H1 (cell line): ENCODE measurements at regions not wholly inside any gene's neighbourhood (a gene's known extent, or its start where the extent isn't known, plus 50 kb on each side); places are given as distances from the start of the nearest gene placed in this dataset.

ENCODE experiments used
- CTCF ChIA-PET: fragments of 300-600 bp; sonication (Branson Sonifier 250); formaldehyde crosslinking; loops from one replicate; lab custom pipeline; 2021; ENCODE audit not compliant: partially characterized antibody; lab: Charles Lee
- POLR2A ChIA-PET: fragments of 300-600 bp; sonication (Branson Sonifier 250); formaldehyde crosslinking; loops from one replicate; lab custom pipeline; 2021; ENCODE audit warnings: inconsistent platforms; ENCODE audit not compliant: partially characterized antibody; lab: Charles Lee
- DNase-seq, 2 experiments: peaks; one replicate each; pipeline versions ENCODE4 v3.0.0 to v3.0.0-alpha.2; 2010 to 2022; ENCODE audit warnings: low spot score in 2 of 2, low read depth in 1 of 2, mixed read lengths in 1 of 2
- FAIRE-seq: peaks from 2 replicates; lab custom pipeline; 2011; peaks lifted over from hg19 to GRCh38; lab: Jason Lieb, UNC
- H2AFZ ChIP-seq: 2 replicates; pipeline ENCODE4 v1.8.1; 2012; ENCODE audit warnings: low read length, inconsistent platforms
- H2AK5ac ChIP-seq: 2 replicates; pipeline ENCODE4 v1.6.1; 2013; ENCODE audit warnings: low read depth, low read length
- H2BK120ac ChIP-seq: replicated peaks from 2 replicates; pipeline ENCODE3; 2013; ENCODE audit warnings: low read depth, low read length, inconsistent platforms
- H2BK12ac ChIP-seq: 2 replicates; pipeline ENCODE4 v1.6.1; 2013; ENCODE audit warnings: low read depth, low read length
- H2BK15ac ChIP-seq: 2 replicates; pipeline ENCODE4 v1.6.1; 2013; ENCODE audit warnings: low read length
- H2BK20ac ChIP-seq: 2 replicates; pipeline ENCODE4 v1.6.1; 2013; ENCODE audit warnings: low read length
- H2BK5ac ChIP-seq: 2 replicates; pipeline ENCODE4 v1.6.1; 2013; ENCODE audit warnings: low read depth, low read length
- H3K14ac ChIP-seq: 2 replicates; pipeline ENCODE4 v1.6.1; 2013; ENCODE audit warnings: inconsistent platforms; ENCODE audit not compliant: insufficient read length
- H3K18ac ChIP-seq: 2 replicates; pipeline ENCODE4 v1.6.1; 2013; ENCODE audit warnings: low read length; ENCODE audit errors: extremely low read depth
- H3K23ac ChIP-seq: 2 replicates; pipeline ENCODE4 v1.6.1; 2013; ENCODE audit warnings: inconsistent platforms; ENCODE audit not compliant: insufficient read length
- H3K23me2 ChIP-seq: 2 replicates; pipeline ENCODE4 v1.6.1; 2013; ENCODE audit warnings: low read depth, low read length
- H3K27ac ChIP-seq: 2 replicates; pipeline ENCODE4 v1.6.1; 2011; ENCODE audit warnings: low read depth, low read length, inconsistent platforms
- H3K27me3 ChIP-seq, 4 experiments: replicated peaks in 1 of 4; 1 replicate in 1 of 4; 2 replicates in 3 of 4; pipeline versions ENCODE4 v1.6.1 to v1.8.1; 2011 to 2013; ENCODE audit warnings: low read length in 3 of 4, mild to moderate bottlenecking in 3 of 4, inconsistent platforms in 2 of 4, mixed read lengths in 2 of 4, moderate library complexity in 1 of 4; ENCODE audit not compliant: control insufficient read depth in 3 of 4, insufficient read depth in 3 of 4; ENCODE audit errors: extremely low read depth in 1 of 4
- H3K36me3 ChIP-seq, 4 experiments: 2 replicates each; pipeline versions ENCODE4 v1.6.1 to v1.8.1; 2011 to 2013; ENCODE audit warnings: mild to moderate bottlenecking in 4 of 4, low read length in 3 of 4, moderate library complexity in 2 of 4, control low read depth in 1 of 4, inconsistent platforms in 1 of 4; ENCODE audit not compliant: insufficient read depth in 4 of 4, control insufficient read depth in 2 of 4
- H3K4ac ChIP-seq: replicated peaks from 2 replicates; pipeline ENCODE3; 2013; ENCODE audit warnings: low read length, low read depth, mixed read lengths, inconsistent platforms; ENCODE audit not compliant: insufficient read length
- H3K4me1 ChIP-seq, 4 experiments: replicated peaks in 1 of 4; 1 replicate in 1 of 4; 2 replicates in 3 of 4; pipeline versions ENCODE4 v1.6.1 to v1.8.1; 2011 to 2013; ENCODE audit warnings: low read length in 3 of 4, inconsistent platforms in 2 of 4, mixed read lengths in 1 of 4; ENCODE audit not compliant: insufficient read depth in 4 of 4, control insufficient read depth in 3 of 4
- H3K4me2 ChIP-seq, 2 experiments: 2 replicates each; pipeline versions ENCODE4 v1.6.1 to v1.8.1; 2011 to 2013; ENCODE audit warnings: low read depth in 2 of 2, low read length in 2 of 2, control low read depth in 1 of 2, inconsistent platforms in 1 of 2, mild to moderate bottlenecking in 1 of 2; ENCODE audit not compliant: insufficient read depth in 1 of 2
- H3K4me3 ChIP-seq, 4 experiments: fragments of 200-600, 300-600 bp in 1 of 4; sonication (generic), shearing (Covaris generic), sonication (Bioruptor Twin) in 1 of 4; 2 replicates each; pipeline versions ENCODE4 v1.5.1 to v1.8.1; 2011 to 2016; ENCODE audit warnings: low read length in 4 of 4, low read depth in 3 of 4, control low read depth in 2 of 4, inconsistent platforms in 2 of 4, mild to moderate bottlenecking in 2 of 4, mixed read lengths in 1 of 4, moderate library complexity in 1 of 4; ENCODE audit not compliant: insufficient read depth in 2 of 4; ENCODE audit errors: extremely low read depth in 1 of 4
- H3K56ac ChIP-seq: replicated peaks from 2 replicates; pipeline ENCODE3; 2013; ENCODE audit warnings: low read depth, mild to moderate bottlenecking, mixed read lengths, low read length, inconsistent platforms; ENCODE audit not compliant: insufficient read length
- H3K79me1 ChIP-seq: 2 replicates; pipeline ENCODE4 v1.6.1; 2013; ENCODE audit warnings: low read depth, low read length, control low read depth
- H3K79me2 ChIP-seq, 2 experiments: 2 replicates each; pipeline versions ENCODE4 v1.6.1 to v1.8.1; 2012 to 2013; ENCODE audit warnings: low read length in 2 of 2, mild to moderate bottlenecking in 2 of 2, inconsistent platforms in 1 of 2; ENCODE audit not compliant: insufficient read depth in 2 of 2, control insufficient read depth in 1 of 2
- H3K9ac ChIP-seq, 4 experiments: replicated peaks in 1 of 4; 1 replicate in 1 of 4; 2 replicates in 3 of 4; pipeline versions ENCODE4 v1.6.1 to v1.8.1; 2011 to 2013; ENCODE audit warnings: low read depth in 3 of 4, low read length in 3 of 4, control low read depth in 2 of 4, mild to moderate bottlenecking in 2 of 4, moderate library complexity in 2 of 4, inconsistent platforms in 1 of 4; ENCODE audit errors: extremely low read depth in 1 of 4
- H3K9me3 ChIP-seq, 2 experiments: 2 replicates each; pipeline versions ENCODE4 v1.6.1 to v1.8.1; 2012 to 2013; ENCODE audit warnings: mild to moderate bottlenecking in 2 of 2, moderate library complexity in 2 of 2, control low read depth in 1 of 2, inconsistent platforms in 1 of 2, low read depth in 1 of 2, low read length in 1 of 2, mixed read lengths in 1 of 2; ENCODE audit not compliant: insufficient read depth in 2 of 2
- H4K20me1 ChIP-seq, 2 experiments: replicated peaks in 1 of 2; 2 replicates each; pipeline versions ENCODE3 to v1.8.1; 2011 to 2013; ENCODE audit warnings: inconsistent platforms in 2 of 2, low read length in 2 of 2, mild to moderate bottlenecking in 1 of 2; ENCODE audit not compliant: insufficient read depth in 2 of 2, control insufficient read depth in 1 of 2
- H4K5ac ChIP-seq: 2 replicates; pipeline ENCODE4 v1.6.1; 2013; ENCODE audit warnings: low read length, low read depth, mixed read lengths, inconsistent platforms; ENCODE audit not compliant: insufficient read length
- H4K8ac ChIP-seq: 2 replicates; pipeline ENCODE4 v1.8.0; 2013; ENCODE audit warnings: mild to moderate bottlenecking, moderate library complexity, low read length, inconsistent platforms; ENCODE audit not compliant: insufficient read depth; ENCODE audit errors: extremely low read depth
- H4K91ac ChIP-seq: replicated peaks from 2 replicates; pipeline ENCODE3; 2013; ENCODE audit warnings: low read length, mixed read lengths, inconsistent platforms; ENCODE audit not compliant: insufficient read length
- CREB1 ChIP-seq: IDR thresholded peaks from 2 replicates; pipeline ENCODE4 v1.6.1; 2012; ENCODE audit warnings: inconsistent platforms
- KDM1A ChIP-seq: fragments of 200-600, 300-600 bp; sonication (generic); IDR thresholded peaks from 2 replicates; pipeline ENCODE4 v1.7.1; 2016; ENCODE audit warnings: mild to moderate bottlenecking, low read length, borderline replicate concordance
- SAP30 ChIP-seq: fragments of 300-600 bp; sonication (generic); IDR thresholded peaks from 2 replicates; pipeline ENCODE4 v1.7.1; 2012; ENCODE audit warnings: low read length, moderate library complexity, mild to moderate bottlenecking, inconsistent platforms; ENCODE audit not compliant: insufficient read depth, insufficient replicate concordance
- SIN3A ChIP-seq, 2 experiments: IDR thresholded peaks in 1 of 2; conservative IDR thresholded peaks in 1 of 2; 2 replicates each; pipeline ENCODE4 v1.6.1; 2011 to 2012; ENCODE audit warnings: low read length in 2 of 2, improper control_type of control experiment in 1 of 2, low read depth in 1 of 2, mild to moderate bottlenecking in 1 of 2
- WGBS, 2 experiments: shearing (Covaris generic) in 1 of 2; methylation state at CpG; one replicate each; pipeline versions ENCODE4 v1.1.6 to v1.1.7; 2013 to 2015; ENCODE audit warnings: low lambda C conversion rate in 2 of 2, mixed read lengths in 2 of 2, inconsistent platforms in 1 of 2, low coverage in 1 of 2, missing lambda C conversion rate in 1 of 2; ENCODE audit not compliant: insufficient replicate concordance in 2 of 2, insufficient coverage in 1 of 2, insufficient read length in 1 of 2; ENCODE audit errors: extremely low coverage in 1 of 2, missing lambda C conversion rate in 1 of 2; 5-methylcytosine and 5-hydroxymethylcytosine counted together
- TF ChIP-seq, protein P1 (sequence below): IDR thresholded peaks from 2 replicates; pipeline ENCODE4 v1.6.1; 2011; ENCODE audit warnings: low read length, improper control_type of control experiment
- TF ChIP-seq, protein P2 (sequence below), 3 experiments: IDR thresholded peaks; 1 replicate in 2 of 3; 2 replicates in 1 of 3; pipeline versions ENCODE4 v1.5.1 to v1.6.1; 2011; ENCODE audit warnings: low read length in 3 of 3, mild to moderate bottlenecking in 3 of 3, inconsistent platforms in 2 of 3, low read depth in 1 of 3, moderate library complexity in 1 of 3; ENCODE audit not compliant: insufficient read depth in 1 of 3; ENCODE audit errors: control extremely low read depth in 1 of 3

GRCh38 chr3:107209302-107209990 lies 167.8 kb upstream of the CCDC54 start:
- no peak overlapping the region for H2BK5ac ChIP-seq
- H3K23ac ChIP-seq = no peak overlapping the region
- H3K14ac ChIP-seq = no peak overlapping the region
- DNase-seq = no peak
- H3K27ac ChIP-seq = no peak overlapping the region
- no peak overlapping the region for H2AK5ac ChIP-seq
- H3K4me1 ChIP-seq = no peaks in the 10 kb centered on the region
- H4K8ac ChIP-seq = no peak overlapping the region
- ChIA-PET POLR2A (no interaction called here), CTCF (interaction anchor here (0.9 kb wide), 1 partner anchor 60 kb away, joined by 3 read pairs; no protein-coding TSS in a partner anchor)
- no peak overlapping the region for H2BK12ac ChIP-seq
- H3K27me3 ChIP-seq = no peaks in the 10 kb centered on the region
- H2AFZ ChIP-seq = no peak overlapping the region
- no peak for FAIRE-seq
- no peak overlapping the region for H3K56ac ChIP-seq
- H3K4me2 ChIP-seq = no peak overlapping the region
- WGBS, 2 experiments = 83% methylated on average over 4 of the region's 4 CpGs; no CpG with 5 or more reads in 1 of the 2 experiments
- H3K23me2 ChIP-seq = no peaks in the 10 kb centered on the region
- no peaks in the 10 kb centered on the region for H4K20me1 ChIP-seq
- H4K91ac ChIP-seq = no peak overlapping the region
- no peak overlapping the region for H2BK15ac ChIP-seq
- no peak overlapping the region for H3K18ac ChIP-seq
- no peak overlapping the region for H2BK120ac ChIP-seq
- no peak overlapping the region for H2BK20ac ChIP-seq
- no peak overlapping the region for H3K4me3 ChIP-seq
- H3K9ac ChIP-seq = no peak overlapping the region
- H4K5ac ChIP-seq = no peak overlapping the region
- no peaks in the 10 kb centered on the region for H3K9me3 ChIP-seq
- no peak for TF ChIP-seq SIN3A (conservative IDR thresholded peaks at IDR 0.05 in 1 of 2, IDR thresholded peaks at IDR 0.05 in 1 of 2; ENCODE audit: low read depth in 1 of 2, low read length in 2 of 2)
- no peak for TF ChIP-seq KDM1A
- TF ChIP-seq, protein P1, sequence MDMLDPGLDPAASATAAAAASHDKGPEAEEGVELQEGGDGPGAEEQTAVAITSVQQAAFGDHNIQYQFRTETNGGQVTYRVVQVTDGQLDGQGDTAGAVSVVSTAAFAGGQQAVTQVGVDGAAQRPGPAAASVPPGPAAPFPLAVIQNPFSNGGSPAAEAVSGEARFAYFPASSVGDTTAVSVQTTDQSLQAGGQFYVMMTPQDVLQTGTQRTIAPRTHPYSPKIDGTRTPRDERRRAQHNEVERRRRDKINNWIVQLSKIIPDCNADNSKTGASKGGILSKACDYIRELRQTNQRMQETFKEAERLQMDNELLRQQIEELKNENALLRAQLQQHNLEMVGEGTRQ = no peak
- no peak for TF ChIP-seq SAP30
- TF ChIP-seq, protein P2, sequence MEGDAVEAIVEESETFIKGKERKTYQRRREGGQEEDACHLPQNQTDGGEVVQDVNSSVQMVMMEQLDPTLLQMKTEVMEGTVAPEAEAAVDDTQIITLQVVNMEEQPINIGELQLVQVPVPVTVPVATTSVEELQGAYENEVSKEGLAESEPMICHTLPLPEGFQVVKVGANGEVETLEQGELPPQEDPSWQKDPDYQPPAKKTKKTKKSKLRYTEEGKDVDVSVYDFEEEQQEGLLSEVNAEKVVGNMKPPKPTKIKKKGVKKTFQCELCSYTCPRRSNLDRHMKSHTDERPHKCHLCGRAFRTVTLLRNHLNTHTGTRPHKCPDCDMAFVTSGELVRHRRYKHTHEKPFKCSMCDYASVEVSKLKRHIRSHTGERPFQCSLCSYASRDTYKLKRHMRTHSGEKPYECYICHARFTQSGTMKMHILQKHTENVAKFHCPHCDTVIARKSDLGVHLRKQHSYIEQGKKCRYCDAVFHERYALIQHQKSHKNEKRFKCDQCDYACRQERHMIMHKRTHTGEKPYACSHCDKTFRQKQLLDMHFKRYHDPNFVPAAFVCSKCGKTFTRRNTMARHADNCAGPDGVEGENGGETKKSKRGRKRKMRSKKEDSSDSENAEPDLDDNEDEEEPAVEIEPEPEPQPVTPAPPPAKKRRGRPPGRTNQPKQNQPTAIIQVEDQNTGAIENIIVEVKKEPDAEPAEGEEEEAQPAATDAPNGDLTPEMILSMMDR (IDR thresholded peaks at IDR 0.05; ENCODE audit: control extremely low read depth in 1 of 3, insufficient read depth in 1 of 3, low read depth in 1 of 3, low read length in 3 of 3) = no peak
- no peak for TF ChIP-seq CREB1
- H3K4ac ChIP-seq = no peak overlapping the region
- no peaks in the 10 kb centered on the region for H3K79me1 ChIP-seq
- H3K36me3 ChIP-seq = no peaks in the 10 kb centered on the region
- H3K79me2 ChIP-seq = no peaks in the 10 kb centered on the region
